ENCODE measurements at regions not wholly inside any gene's neighbourhood (a gene's known extent, or its start where the extent isn't known, plus 50 kb on each side); places are given as distances from the start of the nearest gene placed in this dataset.

- H3K36me3 Mint-ChIP-seq (ENCODE audit: low read depth), result no peaks in the 10 kb centered on the region
- H3K27ac Mint-ChIP-seq (ENCODE audit: unreplicated experiment), result no peak overlapping the region
- H3K4me1 Mint-ChIP-seq, result no peaks in the 10 kb centered on the region
Observed at GRCh38 chr21:28133116-28133515, 859.6 kb downstream of the LTN1 start.

DNA sequence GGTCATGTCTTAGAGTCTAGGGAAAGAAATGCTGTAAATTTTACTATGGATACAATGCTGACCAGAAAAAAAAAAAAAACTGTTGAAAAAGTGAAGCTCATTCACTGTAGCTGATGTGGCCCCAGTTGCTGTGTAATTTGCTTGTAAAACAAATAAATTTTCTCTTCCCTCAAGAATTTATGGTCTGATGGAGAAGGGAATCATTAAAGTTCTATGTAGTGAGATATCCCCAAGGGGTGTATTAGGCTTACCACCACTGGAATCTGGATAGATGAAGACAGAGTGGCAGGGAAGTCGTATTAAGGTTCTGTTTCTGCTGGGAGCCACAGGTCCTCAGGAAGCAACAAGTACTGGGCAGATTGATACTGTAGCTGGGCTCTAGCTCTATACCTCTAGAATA lies 860.0 kb downstream of the LTN1 start:
- H3K4me3 Mint-ChIP-seq, result no peak overlapping the region
- peaks cover 6% of the 10 kb centered on the region for H3K9me3 Mint-ChIP-seq
- TF ChIP-seq, protein P1, sequence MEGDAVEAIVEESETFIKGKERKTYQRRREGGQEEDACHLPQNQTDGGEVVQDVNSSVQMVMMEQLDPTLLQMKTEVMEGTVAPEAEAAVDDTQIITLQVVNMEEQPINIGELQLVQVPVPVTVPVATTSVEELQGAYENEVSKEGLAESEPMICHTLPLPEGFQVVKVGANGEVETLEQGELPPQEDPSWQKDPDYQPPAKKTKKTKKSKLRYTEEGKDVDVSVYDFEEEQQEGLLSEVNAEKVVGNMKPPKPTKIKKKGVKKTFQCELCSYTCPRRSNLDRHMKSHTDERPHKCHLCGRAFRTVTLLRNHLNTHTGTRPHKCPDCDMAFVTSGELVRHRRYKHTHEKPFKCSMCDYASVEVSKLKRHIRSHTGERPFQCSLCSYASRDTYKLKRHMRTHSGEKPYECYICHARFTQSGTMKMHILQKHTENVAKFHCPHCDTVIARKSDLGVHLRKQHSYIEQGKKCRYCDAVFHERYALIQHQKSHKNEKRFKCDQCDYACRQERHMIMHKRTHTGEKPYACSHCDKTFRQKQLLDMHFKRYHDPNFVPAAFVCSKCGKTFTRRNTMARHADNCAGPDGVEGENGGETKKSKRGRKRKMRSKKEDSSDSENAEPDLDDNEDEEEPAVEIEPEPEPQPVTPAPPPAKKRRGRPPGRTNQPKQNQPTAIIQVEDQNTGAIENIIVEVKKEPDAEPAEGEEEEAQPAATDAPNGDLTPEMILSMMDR (conservative IDR thresholded peaks at IDR 0.05), result no peak
- H3K27ac Mint-ChIP-seq (ENCODE audit: unreplicated experiment), result no peak overlapping the region
- H3K4me1 Mint-ChIP-seq, result no peaks in the 10 kb centered on the region
- no peaks in the 10 kb centered on the region for H3K36me3 Mint-ChIP-seq (ENCODE audit: low read depth)
- DNase-seq (ENCODE audit: low read depth, low spot score), result no peak
- no peaks in the 10 kb centered on the region for H3K27me3 Mint-ChIP-seq (ENCODE audit: low read depth)

More at GRCh38 chr21:28133116-28133515, 859.6 kb downstream of the LTN1 start:
- Mint-ChIP-seq H3K27me3 (ENCODE audit: low read depth) (no peaks in the 10 kb centered on the region), H3K9me3 (peaks cover 6% of the 10 kb centered on the region), H3K4me3 (no peak overlapping the region)
- TF ChIP-seq, protein P1 (conservative IDR thresholded peaks at IDR 0.05), result no peak
- no peak for DNase-seq (ENCODE audit: low read depth, low spot score)

GRCh38 chr21:28127175-28127785 lies 865.4 kb downstream of the LTN1 start:
- H3K4me1 Mint-ChIP-seq, result no peaks in the 10 kb centered on the region
- no peak for DNase-seq (ENCODE audit: low read depth, low spot score)
- no peaks in the 10 kb centered on the region for H3K27me3 Mint-ChIP-seq (ENCODE audit: low read depth)
- no peak overlapping the region for H3K4me3 Mint-ChIP-seq
- TF ChIP-seq, protein P1 (conservative IDR thresholded peaks at IDR 0.05), result no peak
- no peaks in the 10 kb centered on the region for H3K36me3 Mint-ChIP-seq (ENCODE audit: low read depth)
- H3K27ac Mint-ChIP-seq (ENCODE audit: unreplicated experiment), result no peak overlapping the region
- peaks cover 3% of the 10 kb centered on the region for H3K9me3 Mint-ChIP-seq

GRCh38 chr21:28126521-28127174 lies 866.0 kb downstream of the LTN1 start:
- Mint-ChIP-seq H3K4me1 (no peaks in the 10 kb centered on the region), H3K36me3 (ENCODE audit: low read depth) (no peaks in the 10 kb centered on the region), H3K27ac (ENCODE audit: unreplicated experiment) (no peak overlapping the region), H3K27me3 (ENCODE audit: low read depth) (no peaks in the 10 kb centered on the region), H3K4me3 (no peak overlapping the region), H3K9me3 (no peaks in the 10 kb centered on the region)
- DNase-seq (ENCODE audit: low read depth, low spot score), result no peak
- TF ChIP-seq, protein P1 (conservative IDR thresholded peaks at IDR 0.05), result no peak

DNA sequence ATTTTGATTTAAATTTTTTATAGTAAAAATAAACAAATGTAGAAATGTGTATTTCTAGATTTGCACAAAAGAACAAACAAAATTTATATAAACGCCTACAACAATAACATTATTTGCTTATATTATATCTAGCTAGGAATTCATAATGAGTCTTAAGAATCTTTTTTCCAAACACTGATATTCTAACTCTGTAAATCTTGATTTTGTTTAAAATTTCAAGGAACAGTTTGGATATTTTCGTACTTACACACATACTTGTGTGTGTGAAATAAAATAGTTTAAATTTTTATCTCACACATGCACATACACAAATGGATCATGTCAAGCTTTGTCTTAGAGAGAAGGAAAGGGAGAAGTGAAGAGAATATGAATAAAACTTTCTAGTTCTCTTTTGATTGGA lies 868.1 kb downstream of the LTN1 start:
- Mint-ChIP-seq H3K36me3 (ENCODE audit: low read depth) (no peaks in the 10 kb centered on the region), H3K4me1 (no peaks in the 10 kb centered on the region), H3K27ac (ENCODE audit: unreplicated experiment) (no peak overlapping the region), H3K9me3 (peaks cover 3% of the 10 kb centered on the region), H3K4me3 (no peak overlapping the region), H3K27me3 (ENCODE audit: low read depth) (no peaks in the 10 kb centered on the region)
- TF ChIP-seq, protein P1 (conservative IDR thresholded peaks at IDR 0.05), result no peak
- no peak for DNase-seq (ENCODE audit: low read depth, low spot score)

All from neural crest cell (in vitro differentiated cells).